Vagina (tissue), 2 donors: ENCODE measurements at regions not wholly inside any gene's neighbourhood (a gene's known extent, or its start where the extent isn't known, plus 50 kb on each side); places are given as distances from the start of the nearest gene placed in this dataset.

ENCODE experiments used
- DNase-seq, 2 donors: peaks; one replicate each; pipeline ENCODE4 v3.0.0-alpha.2; 2017; ENCODE audit errors: extremely low spot score in 2 of 2
- H3K27ac ChIP-seq: fragments of 200-600 bp; sonication (generic); one replicate; pipeline ENCODE4 v1.5.1; 2019
- H3K27me3 ChIP-seq: fragments of 200-600 bp; sonication (generic); one replicate; pipeline ENCODE4 v1.5.1; 2019
- H3K36me3 ChIP-seq, 2 donors: fragments of 200-600 bp; sonication (generic); one replicate each; pipeline ENCODE4 v1.5.1; 2017 to 2019
- H3K4me1 ChIP-seq: fragments of 200-600 bp; sonication (generic); one replicate; pipeline ENCODE4 v1.5.1; 2019
- H3K4me3 ChIP-seq, 2 donors: fragments of 200-600 bp; sonication (generic); 1 replicate in 1 of 2; 2 replicates in 1 of 2; pipeline ENCODE4 v1.5.1; 2016 to 2019
- H3K9me3 ChIP-seq: fragments of 200-600 bp; sonication (generic); one replicate; pipeline ENCODE4 v1.5.1; 2019
- CTCF ChIP-seq, 3 experiments: fragments of 450-650 bp in 2 of 3; fragments of 200-600 bp in 1 of 3; sonication (generic) in 1 of 3; IDR thresholded peaks; one replicate each; pipeline ENCODE4 v1.5.1; 2017 to 2019; ENCODE audit warnings: antibody characterized with exemption in 3 of 3, mild to moderate bottlenecking in 2 of 3, moderate library complexity in 2 of 3
- POLR2A ChIP-seq, 2 donors: fragments of 450-650 bp; IDR thresholded peaks; one replicate each; pipeline ENCODE4 v1.6.1; 2017; ENCODE audit warnings: antibody characterized with exemption in 2 of 2, mild to moderate bottlenecking in 2 of 2, moderate library complexity in 2 of 2
- POLR2AphosphoS5 ChIP-seq, 2 donors: sonication (generic); formaldehyde crosslinking; IDR thresholded peaks; one replicate each; pipeline ENCODE4 v1.9.0; 2017; ENCODE audit warnings: antibody characterized with exemption in 2 of 2, mild to moderate bottlenecking in 2 of 2, low read depth in 1 of 2; ENCODE audit not compliant: insufficient read depth in 1 of 2
- intact Hi-C: fragments of 100-400 bp; cut with DNase I; formaldehyde crosslinking; loops from one replicate; pipeline ENCODE4 v1.15.1; 2023

GRCh38 chr7:101729241-101729883 lies 88.1 kb upstream of the CUX1 start:
- no peaks in the 10 kb centered on the region for H3K27me3 ChIP-seq
- DNase-seq, result no peak
- TF ChIP-seq POLR2A (IDR thresholded peaks at IDR 0.05), result no peak
- TF ChIP-seq POLR2AphosphoS5 (IDR thresholded peaks at IDR 0.05; ENCODE audit: insufficient read depth in 1 of 2, low read depth in 1 of 2), result no peak
- TF ChIP-seq CTCF (IDR thresholded peaks at IDR 0.05), result no peak
- intact Hi-C loops, result no loop called here
- no peak overlapping the region for H3K4me3 ChIP-seq
- H3K27ac ChIP-seq, result no peak overlapping the region
- peaks cover 15% of the 10 kb centered on the region for H3K4me1 ChIP-seq
- no peaks in the 10 kb centered on the region for H3K36me3 ChIP-seq
- no peaks in the 10 kb centered on the region for H3K9me3 ChIP-seq

GRCh38 chr7:101731502-101732084 lies 85.8 kb upstream of the CUX1 start:
- no peak overlapping the region for H3K4me3 ChIP-seq
- no peaks in the 10 kb centered on the region for H3K27me3 ChIP-seq
- peaks cover 15% of the 10 kb centered on the region for H3K4me1 ChIP-seq
- TF ChIP-seq POLR2AphosphoS5 (IDR thresholded peaks at IDR 0.05; ENCODE audit: insufficient read depth in 1 of 2, low read depth in 1 of 2), result no peak
- TF ChIP-seq POLR2A (IDR thresholded peaks at IDR 0.05), result no peak
- TF ChIP-seq CTCF (IDR thresholded peaks at IDR 0.05), result no peak
- no peaks in the 10 kb centered on the region for H3K9me3 ChIP-seq
- H3K36me3 ChIP-seq, result no peaks in the 10 kb centered on the region
- DNase-seq, result no peak
- intact Hi-C loops, result no loop called here
- no peak overlapping the region for H3K27ac ChIP-seq

- Histone ChIP-seq H3K27me3 (no peaks in the 10 kb centered on the region), H3K27ac (no peak overlapping the region), H3K4me3 (peak overlapping the region; percentile 31 to 36), H3K36me3 (no peaks in the 10 kb centered on the region), H3K9me3 (no peaks in the 10 kb centered on the region), H3K4me1 (peaks cover 15% of the 10 kb centered on the region)
- TF ChIP-seq POLR2A (IDR thresholded peaks at IDR 0.05) (no peak), POLR2AphosphoS5 (IDR thresholded peaks at IDR 0.05; ENCODE audit: insufficient read depth in 1 of 2, low read depth in 1 of 2) (peak in 1 of 2 donors; percentile 21)
- intact Hi-C loops, result no loop called here
- no peak for DNase-seq
Observed at GRCh38 chr7:101733713-101734475, 83.5 kb upstream of the CUX1 start.

GRCh38 chr7:101736084-101736483 lies 81.3 kb upstream of the CUX1 start:
- intact Hi-C loops, result no loop called here

More at GRCh38 chr7:101736084-101736483, 81.3 kb upstream of the CUX1 start:
- TF ChIP-seq POLR2AphosphoS5 (IDR thresholded peaks at IDR 0.05; ENCODE audit: insufficient read depth in 1 of 2, low read depth in 1 of 2) (no peak), POLR2A (IDR thresholded peaks at IDR 0.05) (no peak), CTCF (IDR thresholded peaks at IDR 0.05) (no peak)
- Histone ChIP-seq H3K27me3 (no peaks in the 10 kb centered on the region), H3K36me3 (no peaks in the 10 kb centered on the region), H3K9me3 (no peaks in the 10 kb centered on the region), H3K4me1 (peaks cover 15% of the 10 kb centered on the region), H3K4me3 (no peak overlapping the region), H3K27ac (no peak overlapping the region)
- no peak for DNase-seq
